ENCODE measurements at regions not wholly inside any gene's neighbourhood (a gene's known extent, or its start where the extent isn't known, plus 50 kb on each side); places are given as distances from the start of the nearest gene placed in this dataset.

DNA sequence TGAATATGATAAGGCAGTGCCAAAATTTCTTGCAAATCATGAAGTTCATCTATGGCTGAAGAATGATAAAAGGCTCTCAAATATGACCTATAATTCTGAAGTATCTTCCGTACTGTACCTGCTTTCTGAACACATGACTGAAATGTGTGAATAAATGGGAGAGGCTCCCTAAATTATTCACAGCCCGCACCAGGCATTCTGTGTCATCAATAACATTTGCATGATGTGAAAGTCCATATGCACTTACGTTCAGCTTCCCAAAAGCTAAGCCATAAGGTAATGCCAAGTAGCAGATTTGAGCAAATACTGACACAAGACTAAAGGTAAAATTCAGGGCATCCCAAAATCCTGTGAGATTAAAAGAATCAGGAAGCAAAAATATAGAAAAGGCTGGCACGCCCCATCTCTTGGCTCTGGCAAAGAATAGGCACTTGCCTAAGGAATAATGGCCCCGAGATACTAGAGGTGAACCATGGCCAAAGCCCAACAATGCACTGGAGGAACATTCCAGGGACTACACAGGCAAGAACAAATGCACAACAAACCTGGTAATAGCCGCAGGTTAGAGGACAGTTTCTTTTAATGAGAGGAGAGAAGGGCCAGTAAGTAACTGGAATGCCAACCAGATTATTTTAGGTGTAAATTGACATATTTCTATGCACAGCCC, 280.5 kb downstream of the IPMK start (continued):
- TF ChIP-seq, protein P1, sequence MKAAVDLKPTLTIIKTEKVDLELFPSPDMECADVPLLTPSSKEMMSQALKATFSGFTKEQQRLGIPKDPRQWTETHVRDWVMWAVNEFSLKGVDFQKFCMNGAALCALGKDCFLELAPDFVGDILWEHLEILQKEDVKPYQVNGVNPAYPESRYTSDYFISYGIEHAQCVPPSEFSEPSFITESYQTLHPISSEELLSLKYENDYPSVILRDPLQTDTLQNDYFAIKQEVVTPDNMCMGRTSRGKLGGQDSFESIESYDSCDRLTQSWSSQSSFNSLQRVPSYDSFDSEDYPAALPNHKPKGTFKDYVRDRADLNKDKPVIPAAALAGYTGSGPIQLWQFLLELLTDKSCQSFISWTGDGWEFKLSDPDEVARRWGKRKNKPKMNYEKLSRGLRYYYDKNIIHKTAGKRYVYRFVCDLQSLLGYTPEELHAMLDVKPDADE (IDR thresholded peaks at IDR 0.05), result no peak
- no peak for TF ChIP-seq STAT1 (IDR thresholded peaks at IDR 0.05; ENCODE audit: unreplicated experiment)
- TF ChIP-seq POLR2AphosphoS5 (IDR thresholded peaks at IDR 0.05; ENCODE audit: low read depth), result no peak
- no peak for TF ChIP-seq ZNF331 (CRISPR knock-in tag; IDR thresholded peaks at IDR 0.05; ENCODE audit: low read depth)
- TF ChIP-seq JUNB (IDR thresholded peaks at IDR 0.05; ENCODE audit: unreplicated experiment), result no peak
- TF ChIP-seq, protein P2, sequence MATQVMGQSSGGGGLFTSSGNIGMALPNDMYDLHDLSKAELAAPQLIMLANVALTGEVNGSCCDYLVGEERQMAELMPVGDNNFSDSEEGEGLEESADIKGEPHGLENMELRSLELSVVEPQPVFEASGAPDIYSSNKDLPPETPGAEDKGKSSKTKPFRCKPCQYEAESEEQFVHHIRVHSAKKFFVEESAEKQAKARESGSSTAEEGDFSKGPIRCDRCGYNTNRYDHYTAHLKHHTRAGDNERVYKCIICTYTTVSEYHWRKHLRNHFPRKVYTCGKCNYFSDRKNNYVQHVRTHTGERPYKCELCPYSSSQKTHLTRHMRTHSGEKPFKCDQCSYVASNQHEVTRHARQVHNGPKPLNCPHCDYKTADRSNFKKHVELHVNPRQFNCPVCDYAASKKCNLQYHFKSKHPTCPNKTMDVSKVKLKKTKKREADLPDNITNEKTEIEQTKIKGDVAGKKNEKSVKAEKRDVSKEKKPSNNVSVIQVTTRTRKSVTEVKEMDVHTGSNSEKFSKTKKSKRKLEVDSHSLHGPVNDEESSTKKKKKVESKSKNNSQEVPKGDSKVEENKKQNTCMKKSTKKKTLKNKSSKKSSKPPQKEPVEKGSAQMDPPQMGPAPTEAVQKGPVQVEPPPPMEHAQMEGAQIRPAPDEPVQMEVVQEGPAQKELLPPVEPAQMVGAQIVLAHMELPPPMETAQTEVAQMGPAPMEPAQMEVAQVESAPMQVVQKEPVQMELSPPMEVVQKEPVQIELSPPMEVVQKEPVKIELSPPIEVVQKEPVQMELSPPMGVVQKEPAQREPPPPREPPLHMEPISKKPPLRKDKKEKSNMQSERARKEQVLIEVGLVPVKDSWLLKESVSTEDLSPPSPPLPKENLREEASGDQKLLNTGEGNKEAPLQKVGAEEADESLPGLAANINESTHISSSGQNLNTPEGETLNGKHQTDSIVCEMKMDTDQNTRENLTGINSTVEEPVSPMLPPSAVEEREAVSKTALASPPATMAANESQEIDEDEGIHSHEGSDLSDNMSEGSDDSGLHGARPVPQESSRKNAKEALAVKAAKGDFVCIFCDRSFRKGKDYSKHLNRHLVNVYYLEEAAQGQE (IDR thresholded peaks at IDR 0.05; ENCODE audit: unreplicated experiment), result no peak
- TF ChIP-seq NANOG (IDR thresholded peaks at IDR 0.05; ENCODE audit: borderline replicate concordance), result no peak

DNA sequence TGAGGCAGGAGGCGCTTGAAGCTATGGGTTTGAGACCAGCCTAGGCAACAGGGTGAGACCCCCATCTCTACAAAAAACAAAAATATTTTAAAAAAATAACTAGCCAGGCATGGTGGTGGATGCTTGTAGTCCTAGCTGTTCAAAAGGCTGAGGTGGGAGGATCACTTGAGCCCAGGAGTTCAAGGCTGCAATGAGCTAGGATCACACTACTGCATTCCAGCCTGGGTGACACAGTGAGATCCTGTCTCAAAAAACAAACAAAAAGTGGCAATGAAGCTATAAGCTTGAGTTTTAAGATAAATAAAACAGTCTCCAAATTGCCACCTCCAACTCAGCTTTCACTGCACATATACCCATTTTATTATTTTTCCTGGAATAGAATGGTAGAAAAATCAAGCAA, 281.3 kb downstream of the IPMK start:
- Histone ChIP-seq H3K27ac (ENCODE audit: low read depth) (no peak overlapping the region), H2AFZ (no peak overlapping the region), H3K9me2 (ENCODE audit: insufficient read depth) (no peaks in the 10 kb centered on the region), H3K4me3 (no peak overlapping the region), H3K4me2 (no peak overlapping the region), H3K4me1 (ENCODE audit: insufficient read depth) (no peaks in the 10 kb centered on the region), H3K36me3 (ENCODE audit: insufficient read depth) (no peaks in the 10 kb centered on the region), H3K79me2 (replicated peaks; ENCODE audit: insufficient read depth) (no peaks in the 10 kb centered on the region), H3K27me3 (ENCODE audit: insufficient read depth) (no peaks in the 10 kb centered on the region), H4K20me1 (replicated peaks; ENCODE audit: insufficient read depth) (no peaks in the 10 kb centered on the region), H3F3A (replicated peaks; ENCODE audit: low read depth) (no peaks in the 10 kb centered on the region)
- DNase-seq (ENCODE audit: low spot score) (no peak), ATAC-seq (no peak)
- Mint-ChIP-seq H3K36me3 (ENCODE audit: low read depth) (no peaks in the 10 kb centered on the region), H3K4me3 (no peak overlapping the region), H3K27ac (no peak overlapping the region), H3K4me1 (peaks cover 2% of the 10 kb centered on the region; the same call in 2 of the 3 replicates), H3K9me3 (no peaks in the 10 kb centered on the region), H3K27me3 (ENCODE audit: insufficient read depth, low read depth, poor library complexity) (no peaks in the 10 kb centered on the region)
- TF ChIP-seq ZNF114 (CRISPR knock-in tag; IDR thresholded peaks at IDR 0.05) (no peak), CREB1 (CRISPR knock-in tag; IDR thresholded peaks at IDR 0.05; ENCODE audit: low read depth) (no peak), STAT1 (IDR thresholded peaks at IDR 0.05; ENCODE audit: unreplicated experiment) (no peak), POLR2AphosphoS5 (IDR thresholded peaks at IDR 0.05; ENCODE audit: low read depth) (no peak)
- TF ChIP-seq, protein P2 (IDR thresholded peaks at IDR 0.05; ENCODE audit: unreplicated experiment), result no peak
- TF ChIP-seq, protein P3, sequence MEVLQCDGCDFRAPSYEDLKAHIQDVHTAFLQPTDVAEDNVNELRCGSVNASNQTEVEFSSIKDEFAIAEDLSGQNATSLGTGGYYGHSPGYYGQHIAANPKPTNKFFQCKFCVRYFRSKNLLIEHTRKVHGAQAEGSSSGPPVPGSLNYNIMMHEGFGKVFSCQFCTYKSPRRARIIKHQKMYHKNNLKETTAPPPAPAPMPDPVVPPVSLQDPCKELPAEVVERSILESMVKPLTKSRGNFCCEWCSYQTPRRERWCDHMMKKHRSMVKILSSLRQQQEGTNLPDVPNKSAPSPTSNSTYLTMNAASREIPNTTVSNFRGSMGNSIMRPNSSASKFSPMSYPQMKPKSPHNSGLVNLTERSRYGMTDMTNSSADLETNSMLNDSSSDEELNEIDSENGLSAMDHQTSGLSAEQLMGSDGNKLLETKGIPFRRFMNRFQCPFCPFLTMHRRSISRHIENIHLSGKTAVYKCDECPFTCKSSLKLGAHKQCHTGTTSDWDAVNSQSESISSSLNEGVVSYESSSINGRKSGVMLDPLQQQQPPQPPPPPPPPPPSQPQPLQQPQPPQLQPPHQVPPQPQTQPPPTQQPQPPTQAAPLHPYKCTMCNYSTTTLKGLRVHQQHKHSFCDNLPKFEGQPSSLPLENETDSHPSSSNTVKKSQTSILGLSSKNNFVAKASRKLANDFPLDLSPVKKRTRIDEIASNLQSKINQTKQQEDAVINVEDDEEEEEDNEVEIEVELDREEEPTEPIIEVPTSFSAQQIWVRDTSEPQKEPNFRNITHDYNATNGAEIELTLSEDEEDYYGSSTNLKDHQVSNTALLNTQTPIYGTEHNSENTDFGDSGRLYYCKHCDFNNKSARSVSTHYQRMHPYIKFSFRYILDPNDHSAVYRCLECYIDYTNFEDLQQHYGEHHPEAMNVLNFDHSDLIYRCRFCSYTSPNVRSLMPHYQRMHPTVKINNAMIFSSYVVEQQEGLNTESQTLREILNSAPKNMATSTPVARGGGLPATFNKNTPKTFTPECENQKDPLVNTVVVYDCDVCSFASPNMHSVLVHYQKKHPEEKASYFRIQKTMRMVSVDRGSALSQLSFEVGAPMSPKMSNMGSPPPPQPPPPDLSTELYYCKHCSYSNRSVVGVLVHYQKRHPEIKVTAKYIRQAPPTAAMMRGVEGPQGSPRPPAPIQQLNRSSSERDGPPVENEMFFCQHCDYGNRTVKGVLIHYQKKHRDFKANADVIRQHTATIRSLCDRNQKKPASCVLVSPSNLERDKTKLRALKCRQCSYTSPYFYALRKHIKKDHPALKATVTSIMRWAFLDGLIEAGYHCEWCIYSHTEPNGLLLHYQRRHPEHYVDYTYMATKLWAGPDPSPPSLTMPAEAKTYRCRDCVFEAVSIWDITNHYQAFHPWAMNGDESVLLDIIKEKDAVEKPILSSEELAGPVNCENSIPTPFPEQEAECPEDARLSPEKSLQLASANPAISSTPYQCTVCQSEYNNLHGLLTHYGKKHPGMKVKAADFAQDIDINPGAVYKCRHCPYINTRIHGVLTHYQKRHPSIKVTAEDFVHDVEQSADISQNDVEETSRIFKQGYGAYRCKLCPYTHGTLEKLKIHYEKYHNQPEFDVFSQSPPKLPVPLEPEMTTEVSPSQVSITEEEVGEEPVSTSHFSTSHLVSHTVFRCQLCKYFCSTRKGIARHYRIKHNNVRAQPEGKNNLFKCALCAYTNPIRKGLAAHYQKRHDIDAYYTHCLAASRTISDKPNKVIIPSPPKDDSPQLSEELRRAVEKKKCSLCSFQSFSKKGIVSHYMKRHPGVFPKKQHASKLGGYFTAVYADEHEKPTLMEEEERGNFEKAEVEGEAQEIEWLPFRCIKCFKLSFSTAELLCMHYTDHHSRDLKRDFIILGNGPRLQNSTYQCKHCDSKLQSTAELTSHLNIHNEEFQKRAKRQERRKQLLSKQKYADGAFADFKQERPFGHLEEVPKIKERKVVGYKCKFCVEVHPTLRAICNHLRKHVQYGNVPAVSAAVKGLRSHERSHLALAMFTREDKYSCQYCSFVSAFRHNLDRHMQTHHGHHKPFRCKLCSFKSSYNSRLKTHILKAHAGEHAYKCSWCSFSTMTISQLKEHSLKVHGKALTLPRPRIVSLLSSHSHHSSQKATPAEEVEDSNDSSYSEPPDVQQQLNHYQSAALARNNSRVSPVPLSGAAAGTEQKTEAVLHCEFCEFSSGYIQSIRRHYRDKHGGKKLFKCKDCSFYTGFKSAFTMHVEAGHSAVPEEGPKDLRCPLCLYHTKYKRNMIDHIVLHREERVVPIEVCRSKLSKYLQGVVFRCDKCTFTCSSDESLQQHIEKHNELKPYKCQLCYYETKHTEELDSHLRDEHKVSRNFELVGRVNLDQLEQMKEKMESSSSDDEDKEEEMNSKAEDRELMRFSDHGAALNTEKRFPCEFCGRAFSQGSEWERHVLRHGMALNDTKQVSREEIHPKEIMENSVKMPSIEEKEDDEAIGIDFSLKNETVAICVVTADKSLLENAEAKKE (CRISPR knock-in tag; IDR thresholded peaks at IDR 0.05), result no peak
